ENCODE measurements at regions not wholly inside any gene's neighbourhood (a gene's known extent, or its start where the extent isn't known, plus 50 kb on each side); places are given as distances from the start of the nearest gene placed in this dataset.

DNA sequence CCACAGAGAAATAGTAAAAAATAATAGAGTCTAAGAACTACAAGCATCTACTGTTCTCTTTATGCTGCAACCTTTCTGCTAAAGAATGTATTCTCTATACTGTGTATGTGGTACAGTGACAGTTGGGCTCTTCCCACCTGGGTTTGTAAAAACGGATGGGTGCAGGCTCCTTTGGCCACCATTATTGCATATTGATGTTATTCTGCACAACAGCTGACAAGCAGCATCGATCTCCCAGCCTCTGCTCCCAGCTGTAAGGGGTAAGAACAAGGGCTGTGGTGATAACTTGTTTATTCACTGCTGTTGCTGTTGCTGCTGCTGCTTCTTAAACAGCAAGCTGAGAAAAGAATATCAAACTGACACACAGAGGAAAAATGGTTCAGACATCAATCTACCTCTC, 56.1 kb downstream of the KCNRG start:
- H3K4me3 ChIP-seq (ENCODE audit: low read depth, low read length) = no peak overlapping the region
- TF ChIP-seq CTCF (IDR thresholded peaks at IDR 0.05; ENCODE audit: borderline replicate concordance, insufficient read depth, low read depth, low read length) = no peak

- H3K4me3 ChIP-seq (ENCODE audit: low read depth, low read length) = no peak overlapping the region
- TF ChIP-seq CTCF (IDR thresholded peaks at IDR 0.05; ENCODE audit: borderline replicate concordance, insufficient read depth, low read depth, low read length) = no peak
These were observed 57.4 kb downstream of the KCNRG start for GRCh38 chr13:50072676-50073075.

DNA sequence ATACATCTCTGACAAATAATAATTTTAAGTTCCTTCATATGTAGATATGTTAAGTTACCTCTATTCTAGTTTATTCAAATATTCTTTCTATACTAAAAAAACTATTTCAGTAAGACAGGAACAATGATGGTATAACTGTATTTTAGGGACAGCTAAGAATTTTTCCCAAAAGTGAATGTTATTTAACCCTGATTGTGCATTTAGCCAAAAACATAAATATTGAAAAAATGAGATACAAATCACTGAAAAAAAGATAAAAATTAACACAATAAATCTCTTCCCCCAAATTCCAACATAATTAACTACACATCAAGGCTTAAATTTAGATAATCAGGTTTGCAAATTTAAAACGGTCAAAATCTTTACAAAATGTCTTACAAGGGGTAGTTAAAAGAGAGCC, 58.1 kb downstream of the KCNRG start:
- H3K4me3 ChIP-seq (ENCODE audit: low read depth, low read length) = no peak overlapping the region
- TF ChIP-seq CTCF (IDR thresholded peaks at IDR 0.05; ENCODE audit: borderline replicate concordance, insufficient read depth, low read depth, low read length) = no peak

- no peak overlapping the region for H3K4me3 ChIP-seq (ENCODE audit: low read depth, low read length)
- no peak for TF ChIP-seq CTCF (IDR thresholded peaks at IDR 0.05; ENCODE audit: borderline replicate concordance, insufficient read depth, low read depth, low read length)
These were observed 59.6 kb downstream of the KCNRG start for GRCh38 chr13:50074843-50075242.

- TF ChIP-seq CTCF (IDR thresholded peaks at IDR 0.05; ENCODE audit: borderline replicate concordance, insufficient read depth, low read depth, low read length) = no peak
- peak overlapping the region; percentile 28 for H3K4me3 ChIP-seq (ENCODE audit: low read depth, low read length)
These were observed 60.4 kb downstream of the KCNRG start for GRCh38 chr13:50075619-50076097.

GRCh38 chr13:50077431-50077830, 62.2 kb downstream of the KCNRG start:
- TF ChIP-seq CTCF (IDR thresholded peaks at IDR 0.05; ENCODE audit: borderline replicate concordance, insufficient read depth, low read depth, low read length) = no peak
- no peak overlapping the region for H3K4me3 ChIP-seq (ENCODE audit: low read depth, low read length)

DNA sequence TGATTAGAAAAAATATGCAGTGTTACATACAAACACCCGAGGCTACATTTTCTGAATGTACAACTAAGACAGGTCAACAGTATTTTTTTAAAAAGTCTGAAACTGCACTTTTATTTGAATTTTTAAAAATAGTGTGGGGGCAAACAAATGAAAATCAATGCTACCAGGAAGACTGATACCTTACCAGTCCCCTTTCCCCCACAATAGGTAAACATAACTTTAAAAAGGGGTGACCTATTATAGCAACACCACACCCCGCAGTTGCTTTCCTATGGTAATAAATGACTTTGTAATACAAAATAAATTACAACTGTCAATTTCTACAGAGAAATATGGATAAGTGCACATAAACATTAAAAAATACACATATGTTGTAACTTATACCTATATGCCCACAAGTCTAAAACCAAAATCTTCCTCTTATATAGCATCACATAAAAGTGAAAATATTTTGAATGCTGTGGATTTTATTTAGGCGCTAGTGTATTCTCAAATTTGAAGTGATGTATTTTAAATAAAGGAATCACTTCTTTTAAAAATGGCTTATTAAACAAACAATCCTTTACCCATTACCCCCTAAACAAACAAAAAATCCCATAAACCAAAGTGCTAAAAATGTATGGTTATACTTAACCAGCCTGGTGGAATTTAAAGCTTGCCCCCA, 63.1 kb downstream of the KCNRG start:
- peak overlapping the region; percentile 40 for H3K4me3 ChIP-seq (ENCODE audit: low read depth, low read length)
- TF ChIP-seq CTCF (IDR thresholded peaks at IDR 0.05; ENCODE audit: borderline replicate concordance, insufficient read depth, low read depth, low read length) = no peak
